SK-N-SH treated with all-trans-retinoic acid at 6 μM for 48 hours (cell line): ENCODE measurements at regions not wholly inside any gene's neighbourhood (a gene's known extent, or its start where the extent isn't known, plus 50 kb on each side); places are given as distances from the start of the nearest gene placed in this dataset.

Experiments
- ATAC-seq: fragments of 200-7000 bp; cut with Tn5 transposase; 3 replicates; pipeline ENCODE4 v1.9.1; 2020; ENCODE audit warnings: mild to moderate bottlenecking, moderate library complexity
- ARNTL ChIP-seq: fragments of 450-650 bp; formaldehyde crosslinking; IDR thresholded peaks from 2 replicates; pipeline ENCODE4 v1.5.0; 2020; ENCODE audit warnings: low read depth, mild to moderate bottlenecking, moderate library complexity, borderline replicate concordance
- BACH2 ChIP-seq: fragments of 250-450 bp; sonication (Bioruptor Pico); IDR thresholded peaks from 2 replicates; pipeline ENCODE4 v1.9.0; 2021; ENCODE audit warnings: mild to moderate bottlenecking, borderline replicate concordance
- CSDC2 ChIP-seq: fragments of 250-450 bp; sonication (Bioruptor Pico); IDR thresholded peaks from 2 replicates; pipeline ENCODE4 v1.5.0; 2020; ENCODE audit warnings: mild to moderate bottlenecking, moderate library complexity
- CSRNP3 ChIP-seq: fragments of 250-450 bp; sonication (Bioruptor Pico); IDR thresholded peaks from 2 replicates; pipeline ENCODE4 v1.5.1; 2021; ENCODE audit warnings: mild to moderate bottlenecking, moderate library complexity
- ESRRG ChIP-seq: fragments of 250-450 bp; sonication (Bioruptor Pico); IDR thresholded peaks from 2 replicates; pipeline ENCODE4 v1.6.1; 2021; ENCODE audit warnings: mild to moderate bottlenecking
- GLIS3 ChIP-seq: fragments of 250-450 bp; sonication (Bioruptor Pico); IDR thresholded peaks from 2 replicates; pipeline ENCODE4 v1.5.0; 2020; ENCODE audit warnings: mild to moderate bottlenecking, moderate library complexity
- ISL1 ChIP-seq: fragments of 250-450 bp; sonication (Bioruptor Pico); IDR thresholded peaks from 2 replicates; pipeline ENCODE4 v2.1.2; 2022; ENCODE audit warnings: mild to moderate bottlenecking, moderate library complexity
- OSR1 ChIP-seq: fragments of 250-450 bp; sonication (Bioruptor Pico); IDR thresholded peaks from 2 replicates; pipeline ENCODE4 v1.8.0; 2022; ENCODE audit warnings: moderate library complexity, mild to moderate bottlenecking, inconsistent platforms
- PPARA ChIP-seq: fragments of 250-450 bp; sonication (Bioruptor Pico); IDR thresholded peaks from 2 replicates; pipeline ENCODE4 v1.5.0; 2020; ENCODE audit warnings: mild to moderate bottlenecking, borderline replicate concordance
- RARB ChIP-seq: fragments of 250-450 bp; sonication (Bioruptor Pico); IDR thresholded peaks from 2 replicates; pipeline ENCODE4 v1.8.0; 2021; ENCODE audit warnings: mild to moderate bottlenecking, moderate library complexity
- SNAI2 ChIP-seq: fragments of 250-450 bp; sonication (Bioruptor Pico); IDR thresholded peaks from 2 replicates; pipeline ENCODE4 v1.5.0; 2020; ENCODE audit warnings: mild to moderate bottlenecking, moderate library complexity
- TCF4 ChIP-seq: fragments of 250-450 bp; sonication (Bioruptor Pico); IDR thresholded peaks from 2 replicates; pipeline ENCODE4 v1.8.0; 2021; ENCODE audit warnings: mild to moderate bottlenecking, moderate library complexity, borderline replicate concordance
- TOX ChIP-seq: fragments of 250-450 bp; sonication (Bioruptor Pico); IDR thresholded peaks from 2 replicates; pipeline ENCODE4 v1.8.0; 2021; ENCODE audit warnings: mild to moderate bottlenecking, moderate library complexity, borderline replicate concordance
- ZC3H10 ChIP-seq: fragments of 250-450 bp; sonication (Bioruptor Pico); IDR thresholded peaks from 2 replicates; pipeline ENCODE4 v1.5.1; 2021; ENCODE audit warnings: mild to moderate bottlenecking, moderate library complexity
- ZFP3 ChIP-seq: fragments of 250-450 bp; sonication (Bioruptor Pico); IDR thresholded peaks from 2 replicates; pipeline ENCODE4 v1.5.0; 2020; ENCODE audit warnings: mild to moderate bottlenecking, moderate library complexity
- ZFP30 ChIP-seq: fragments of 450-650 bp; formaldehyde crosslinking; IDR thresholded peaks from 2 replicates; pipeline ENCODE4 v1.5.0; 2022; ENCODE audit warnings: mild to moderate bottlenecking, moderate library complexity
- ZNF565 ChIP-seq: fragments of 450-650 bp; formaldehyde crosslinking; conservative IDR thresholded peaks from 2 replicates; pipeline ENCODE4 v1.5.0; 2020; ENCODE audit warnings: low read depth, mild to moderate bottlenecking, moderate library complexity
- ZNF70 ChIP-seq: fragments of 450-650 bp; formaldehyde crosslinking; IDR thresholded peaks from 2 replicates; pipeline ENCODE4 v1.5.0; 2020; ENCODE audit warnings: mild to moderate bottlenecking, moderate library complexity
- TF ChIP-seq, protein P1 (sequence below): fragments of 250-450 bp; sonication (Bioruptor Pico); IDR thresholded peaks from 2 replicates; pipeline ENCODE4 v1.8.0; 2021; ENCODE audit warnings: low read depth, mild to moderate bottlenecking, moderate library complexity, borderline replicate concordance
- TF ChIP-seq, protein P2 (sequence below): fragments of 250-450 bp; sonication (Bioruptor Pico); IDR thresholded peaks from 2 replicates; pipeline ENCODE4 v1.5.0; 2020; ENCODE audit warnings: mild to moderate bottlenecking, moderate library complexity
- TF ChIP-seq, protein P3 (sequence below): fragments of 250-450 bp; sonication (Bioruptor Pico); IDR thresholded peaks from 2 replicates; pipeline ENCODE4 v1.8.0; 2020; ENCODE audit warnings: mild to moderate bottlenecking, moderate library complexity, borderline replicate concordance

- no peak for TF ChIP-seq TCF4 (CRISPR knock-in tag)
Measured at GRCh38 chr13:104597546-104598180, 1531.4 kb upstream of the SLC10A2 start (continued).

DNA sequence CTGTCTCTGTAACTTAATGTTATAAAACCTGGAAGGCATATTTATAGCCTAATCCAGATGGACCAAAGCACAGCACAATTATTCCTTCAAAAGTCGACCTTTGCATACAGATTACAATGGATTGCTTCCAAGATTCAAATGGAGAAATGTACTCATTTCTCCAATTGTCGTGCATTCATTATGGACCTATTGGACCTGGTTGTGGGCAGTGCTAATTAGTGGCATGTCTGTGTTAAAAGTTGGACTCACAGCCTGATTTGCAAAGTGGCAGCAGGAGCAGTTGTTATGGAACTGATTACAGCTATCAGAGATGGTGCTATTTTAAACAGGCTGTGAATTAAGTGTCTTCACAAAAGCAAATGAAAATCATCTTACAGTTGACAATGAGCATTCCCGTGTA is 1529.3 kb upstream of the SLC10A2 start:
- ATAC-seq = no peak
- TF ChIP-seq SNAI2 (CRISPR knock-in tag) (no peak), RARB (CRISPR knock-in tag) (no peak), TOX (CRISPR knock-in tag) (no peak), ZFP30 (no peak), BACH2 (CRISPR knock-in tag) (no peak), GLIS3 (CRISPR knock-in tag) (no peak), ESRRG (CRISPR knock-in tag) (no peak), ZFP3 (no peak), OSR1 (CRISPR knock-in tag) (no peak), CSRNP3 (CRISPR knock-in tag) (no peak), PPARA (CRISPR knock-in tag) (no peak), ZC3H10 (CRISPR knock-in tag) (no peak)
- TF ChIP-seq, protein P1, sequence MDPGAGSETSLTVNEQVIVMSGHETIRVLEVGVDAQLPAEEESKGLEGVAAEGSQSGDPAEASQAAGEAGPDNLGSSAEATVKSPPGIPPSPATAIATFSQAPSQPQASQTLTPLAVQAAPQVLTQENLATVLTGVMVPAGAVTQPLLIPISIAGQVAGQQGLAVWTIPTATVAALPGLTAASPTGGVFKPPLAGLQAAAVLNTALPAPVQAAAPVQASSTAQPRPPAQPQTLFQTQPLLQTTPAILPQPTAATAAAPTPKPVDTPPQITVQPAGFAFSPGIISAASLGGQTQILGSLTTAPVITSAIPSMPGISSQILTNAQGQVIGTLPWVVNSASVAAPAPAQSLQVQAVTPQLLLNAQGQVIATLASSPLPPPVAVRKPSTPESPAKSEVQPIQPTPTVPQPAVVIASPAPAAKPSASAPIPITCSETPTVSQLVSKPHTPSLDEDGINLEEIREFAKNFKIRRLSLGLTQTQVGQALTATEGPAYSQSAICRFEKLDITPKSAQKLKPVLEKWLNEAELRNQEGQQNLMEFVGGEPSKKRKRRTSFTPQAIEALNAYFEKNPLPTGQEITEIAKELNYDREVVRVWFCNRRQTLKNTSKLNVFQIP (CRISPR knock-in tag) = no peak

DNA sequence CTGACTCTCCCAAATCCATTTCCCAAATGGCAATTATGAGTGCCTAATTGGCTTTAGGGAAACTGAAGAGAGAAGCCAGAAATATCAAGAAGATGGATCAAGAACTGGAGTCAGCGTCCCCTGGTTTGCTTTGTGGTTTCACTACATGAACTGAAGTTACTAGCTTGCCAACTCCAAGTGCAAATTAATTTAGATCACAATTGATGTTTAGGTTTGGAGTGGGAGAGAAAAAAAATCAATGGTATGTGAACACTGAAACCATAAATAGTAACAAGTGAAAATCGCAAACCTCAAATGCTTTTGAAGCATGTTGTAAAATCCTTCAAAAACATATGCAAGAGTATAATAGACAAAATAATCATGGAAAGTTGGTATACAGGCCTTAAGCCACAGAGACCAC is 1528.6 kb upstream of the SLC10A2 start:
- TF ChIP-seq, protein P2, sequence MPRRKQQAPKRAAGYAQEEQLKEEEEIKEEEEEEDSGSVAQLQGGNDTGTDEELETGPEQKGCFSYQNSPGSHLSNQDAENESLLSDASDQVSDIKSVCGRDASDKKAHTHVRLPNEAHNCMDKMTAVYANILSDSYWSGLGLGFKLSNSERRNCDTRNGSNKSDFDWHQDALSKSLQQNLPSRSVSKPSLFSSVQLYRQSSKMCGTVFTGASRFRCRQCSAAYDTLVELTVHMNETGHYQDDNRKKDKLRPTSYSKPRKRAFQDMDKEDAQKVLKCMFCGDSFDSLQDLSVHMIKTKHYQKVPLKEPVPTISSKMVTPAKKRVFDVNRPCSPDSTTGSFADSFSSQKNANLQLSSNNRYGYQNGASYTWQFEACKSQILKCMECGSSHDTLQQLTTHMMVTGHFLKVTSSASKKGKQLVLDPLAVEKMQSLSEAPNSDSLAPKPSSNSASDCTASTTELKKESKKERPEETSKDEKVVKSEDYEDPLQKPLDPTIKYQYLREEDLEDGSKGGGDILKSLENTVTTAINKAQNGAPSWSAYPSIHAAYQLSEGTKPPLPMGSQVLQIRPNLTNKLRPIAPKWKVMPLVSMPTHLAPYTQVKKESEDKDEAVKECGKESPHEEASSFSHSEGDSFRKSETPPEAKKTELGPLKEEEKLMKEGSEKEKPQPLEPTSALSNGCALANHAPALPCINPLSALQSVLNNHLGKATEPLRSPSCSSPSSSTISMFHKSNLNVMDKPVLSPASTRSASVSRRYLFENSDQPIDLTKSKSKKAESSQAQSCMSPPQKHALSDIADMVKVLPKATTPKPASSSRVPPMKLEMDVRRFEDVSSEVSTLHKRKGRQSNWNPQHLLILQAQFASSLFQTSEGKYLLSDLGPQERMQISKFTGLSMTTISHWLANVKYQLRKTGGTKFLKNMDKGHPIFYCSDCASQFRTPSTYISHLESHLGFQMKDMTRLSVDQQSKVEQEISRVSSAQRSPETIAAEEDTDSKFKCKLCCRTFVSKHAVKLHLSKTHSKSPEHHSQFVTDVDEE = no peak
- TF ChIP-seq, protein P1 (CRISPR knock-in tag) = no peak
- no peak for TF ChIP-seq GLIS3 (CRISPR knock-in tag)
- TF ChIP-seq, protein P3, sequence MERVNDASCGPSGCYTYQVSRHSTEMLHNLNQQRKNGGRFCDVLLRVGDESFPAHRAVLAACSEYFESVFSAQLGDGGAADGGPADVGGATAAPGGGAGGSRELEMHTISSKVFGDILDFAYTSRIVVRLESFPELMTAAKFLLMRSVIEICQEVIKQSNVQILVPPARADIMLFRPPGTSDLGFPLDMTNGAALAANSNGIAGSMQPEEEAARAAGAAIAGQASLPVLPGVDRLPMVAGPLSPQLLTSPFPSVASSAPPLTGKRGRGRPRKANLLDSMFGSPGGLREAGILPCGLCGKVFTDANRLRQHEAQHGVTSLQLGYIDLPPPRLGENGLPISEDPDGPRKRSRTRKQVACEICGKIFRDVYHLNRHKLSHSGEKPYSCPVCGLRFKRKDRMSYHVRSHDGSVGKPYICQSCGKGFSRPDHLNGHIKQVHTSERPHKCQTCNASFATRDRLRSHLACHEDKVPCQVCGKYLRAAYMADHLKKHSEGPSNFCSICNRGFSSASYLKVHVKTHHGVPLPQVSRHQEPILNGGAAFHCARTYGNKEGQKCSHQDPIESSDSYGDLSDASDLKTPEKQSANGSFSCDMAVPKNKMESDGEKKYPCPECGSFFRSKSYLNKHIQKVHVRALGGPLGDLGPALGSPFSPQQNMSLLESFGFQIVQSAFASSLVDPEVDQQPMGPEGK (CRISPR knock-in tag) = no peak
- TF ChIP-seq CSDC2 = no peak
- no peak for TF ChIP-seq ISL1
- no peak for TF ChIP-seq ZNF565 (CRISPR knock-in tag)
- TF ChIP-seq ARNTL (CRISPR knock-in tag) = no peak
- no peak for ATAC-seq

DNA sequence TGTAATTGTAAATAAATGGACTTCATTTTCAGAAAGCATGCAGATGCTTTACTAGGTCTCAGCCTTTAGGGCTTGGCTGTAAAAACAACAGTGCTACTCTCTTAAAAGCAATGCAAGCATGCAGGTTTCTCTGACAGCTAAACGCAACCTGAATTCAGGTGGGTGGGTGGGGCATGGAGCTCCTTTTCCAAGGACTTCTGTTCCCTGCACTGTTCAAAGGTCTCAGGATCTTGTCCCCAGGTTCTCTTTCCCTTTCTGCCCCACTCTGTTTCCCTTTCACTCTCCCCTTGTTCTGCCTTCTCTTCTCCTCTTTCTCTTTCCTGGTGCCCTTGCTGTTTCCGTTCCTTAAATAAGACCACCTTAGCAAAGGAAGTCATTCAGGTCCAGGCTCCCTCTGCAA is 1527.5 kb upstream of the SLC10A2 start:
- TF ChIP-seq BACH2 (CRISPR knock-in tag) = no peak
- no peak for TF ChIP-seq ZNF565 (CRISPR knock-in tag)
- TF ChIP-seq ZNF70 (CRISPR knock-in tag) = no peak
- no peak for TF ChIP-seq CSDC2
- no peak for TF ChIP-seq TCF4 (CRISPR knock-in tag)
- no peak for TF ChIP-seq GLIS3 (CRISPR knock-in tag)
- TF ChIP-seq RARB (CRISPR knock-in tag) = no peak
- no peak for TF ChIP-seq ZC3H10 (CRISPR knock-in tag)
- TF ChIP-seq, protein P3 (CRISPR knock-in tag) = no peak
- TF ChIP-seq ZFP3 = no peak
- TF ChIP-seq TOX (CRISPR knock-in tag) = no peak
- TF ChIP-seq, protein P2 = no peak
- ATAC-seq = peak; percentile 49
